ENCODE measurements at regions not wholly inside any gene's neighbourhood (a gene's known extent, or its start where the extent isn't known, plus 50 kb on each side); places are given as distances from the start of the nearest gene placed in this dataset.
A peak's percentile ranks its signal among the peaks of the same experiment; 100 is the strongest.
"Not testable (repeated sequence)": the region's sequence is repeated elsewhere in the genome, so short reads cannot be mapped to it uniquely, and the experiment has no call there.

DNA sequence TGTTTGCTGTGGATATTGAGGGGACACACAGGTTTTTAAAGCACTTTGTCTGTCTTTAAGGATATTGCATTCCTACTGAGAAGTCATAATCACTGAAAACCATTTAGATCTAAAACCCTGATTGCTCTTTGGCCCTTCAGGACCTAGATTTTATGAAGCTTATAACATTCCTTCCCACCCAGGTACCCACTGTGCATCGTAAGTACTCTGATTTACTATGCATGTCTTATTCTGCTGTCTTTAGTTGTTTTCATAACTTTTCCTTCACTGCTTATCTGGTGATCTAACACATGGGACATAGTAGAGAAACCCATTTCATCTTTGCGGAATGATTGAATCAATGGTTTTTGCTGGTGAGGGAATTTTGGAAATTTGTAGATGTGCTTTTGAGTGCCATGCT is 247.0 kb upstream of the RARB start:
- no peak for DNase-seq (ENCODE audit: low read depth)

DNA sequence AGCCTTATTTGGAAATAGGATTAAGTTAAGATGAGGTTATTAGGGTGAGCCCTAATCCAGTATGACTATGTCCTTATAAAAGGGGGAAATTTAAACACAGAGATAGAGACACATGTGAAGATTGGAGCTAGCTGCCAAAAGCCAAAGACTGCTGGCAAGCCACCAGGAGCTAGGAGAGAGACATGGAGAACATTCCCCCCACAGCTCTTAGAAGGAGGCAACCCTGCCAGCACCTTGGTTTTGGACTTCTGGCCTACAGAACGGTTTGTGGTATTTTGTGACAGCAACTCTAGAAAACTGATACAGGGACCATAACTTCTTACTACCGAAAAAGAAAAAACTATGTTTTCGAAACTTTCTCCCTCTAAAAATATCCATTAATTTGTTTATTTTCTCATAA is 245.3 kb upstream of the RARB start:
- peak; percentile 4 for DNase-seq (ENCODE audit: low read depth)

DNA sequence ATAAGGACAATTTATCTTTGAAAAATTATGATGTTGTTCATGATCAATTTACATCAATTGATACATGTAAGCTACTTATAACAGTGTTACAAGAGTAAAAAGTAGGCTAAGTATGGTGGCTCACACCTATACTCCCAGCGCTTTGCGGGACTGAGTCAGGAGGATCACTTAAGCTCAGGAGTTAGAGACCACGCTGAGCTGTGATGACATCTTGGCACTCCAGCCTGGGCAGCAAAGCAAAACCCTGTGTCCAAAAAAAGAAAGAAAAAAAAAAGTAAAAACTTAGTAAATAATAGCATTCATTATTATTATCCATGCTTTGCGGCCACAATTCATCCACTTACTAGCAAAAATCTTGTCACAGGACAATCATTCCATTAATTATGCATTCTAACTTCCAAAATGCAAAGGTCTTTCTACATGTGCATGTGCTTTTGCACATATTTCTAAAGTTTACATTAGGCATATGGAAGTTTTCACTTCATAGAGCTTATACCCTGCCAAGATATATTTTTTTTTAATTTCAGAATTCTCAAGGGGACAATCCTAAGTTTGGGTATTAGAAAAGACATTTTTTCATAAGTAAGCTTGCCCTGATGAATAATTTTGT is 243.3 kb upstream of the RARB start:
- no peak for DNase-seq (ENCODE audit: low read depth)

DNA sequence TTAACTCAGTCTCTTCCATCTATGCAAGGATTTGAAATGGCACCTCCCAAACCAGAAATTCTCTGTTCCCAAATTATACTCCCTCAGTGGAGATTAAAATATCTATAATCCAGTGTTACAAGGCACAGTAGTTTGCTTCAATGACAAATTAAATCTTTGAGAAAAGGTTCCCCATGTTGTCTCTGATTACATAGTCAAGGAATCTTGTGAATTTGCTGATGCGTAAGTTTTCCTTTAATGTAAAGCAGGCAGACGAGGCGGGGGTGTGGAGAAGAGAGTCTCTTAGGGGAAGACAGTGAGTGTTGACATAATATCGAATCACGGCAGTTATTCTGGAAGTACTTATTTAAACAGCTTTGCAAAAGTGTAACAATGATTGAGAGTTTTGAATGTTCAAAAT is 236.4 kb upstream of the RARB start:
- DNase-seq (ENCODE audit: low read depth) = no peak

DNA sequence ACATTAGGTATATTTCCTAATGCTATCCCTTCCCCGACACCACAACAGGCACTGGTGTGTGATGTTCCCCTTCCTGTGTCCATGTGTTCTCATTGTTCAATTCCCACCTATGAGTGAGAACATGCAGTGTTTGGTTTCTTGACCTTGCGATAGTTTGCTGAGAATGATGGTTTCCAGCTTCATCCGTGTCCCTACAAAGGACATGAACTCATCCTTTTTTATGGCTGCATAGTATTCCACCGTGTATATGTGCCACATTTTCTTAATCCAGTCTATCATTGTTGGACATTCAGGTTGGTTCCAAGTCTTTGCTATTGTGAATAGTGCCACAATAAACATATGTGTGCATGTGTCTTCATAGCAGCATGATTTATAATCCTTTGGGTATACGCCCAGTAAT is 228.5 kb upstream of the RARB start:
- DNase-seq (ENCODE audit: low read depth) = not testable (repeated sequence)

DNA sequence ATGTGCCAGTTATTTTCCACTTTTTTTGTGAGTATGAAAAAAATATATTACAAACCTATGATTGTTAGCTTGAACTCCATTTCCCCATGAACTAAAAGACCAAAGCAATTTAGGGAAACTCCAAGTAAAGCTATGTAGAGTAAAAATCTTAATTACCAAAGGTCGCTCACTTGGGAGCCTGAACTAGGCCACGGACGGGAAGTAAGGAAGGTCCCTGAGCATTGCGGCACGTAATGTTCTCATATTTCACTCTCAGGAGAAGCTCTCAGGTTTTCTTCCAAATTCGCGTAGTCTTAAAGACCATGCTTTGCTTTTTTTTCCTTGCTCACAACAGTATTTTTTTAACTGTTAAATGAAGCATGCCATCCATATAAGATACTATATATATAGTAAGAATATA is 215.3 kb upstream of the RARB start:
- DNase-seq (ENCODE audit: low read depth) = no peak

DNA sequence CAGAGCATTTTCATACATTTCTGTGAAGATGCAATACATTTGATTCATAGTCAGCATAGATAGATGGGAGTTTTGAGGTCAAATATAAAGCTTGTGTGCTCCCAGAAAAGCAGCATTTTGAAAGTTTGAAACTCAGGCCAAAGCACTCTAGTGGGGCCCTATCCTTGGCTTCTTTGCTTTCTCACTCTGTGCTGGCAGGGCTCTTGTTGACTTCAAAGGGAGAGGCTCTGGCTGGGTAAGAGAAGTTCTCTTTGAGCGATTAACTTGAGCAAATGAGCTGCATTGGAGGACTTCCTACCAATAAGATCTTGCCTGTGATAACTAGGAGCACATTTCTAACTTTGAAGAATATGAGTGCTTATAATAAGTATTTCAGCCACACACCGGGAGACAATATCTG is 214.0 kb upstream of the RARB start:
- no peak for DNase-seq (ENCODE audit: low read depth)

DNA sequence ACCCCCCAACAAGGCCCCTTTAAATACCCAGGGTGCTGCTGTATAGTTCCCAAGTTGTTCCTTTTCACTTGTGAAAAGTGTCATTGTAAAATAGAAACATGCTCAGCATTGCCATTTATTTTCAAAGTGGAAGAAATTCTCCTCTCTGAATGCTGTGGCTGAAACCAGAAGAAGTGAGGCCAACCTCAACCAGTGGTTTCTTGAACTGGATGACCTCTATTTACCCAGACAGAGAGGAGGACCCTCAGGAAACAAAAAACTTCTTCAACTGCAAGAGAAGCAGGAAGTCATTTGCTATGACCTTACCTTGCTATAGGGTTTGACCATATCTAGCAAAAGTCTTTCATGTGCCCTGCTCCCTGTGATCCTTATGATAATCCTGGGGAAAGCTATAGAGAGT is 209.7 kb upstream of the RARB start:
- no peak for DNase-seq (ENCODE audit: low read depth)

DNA sequence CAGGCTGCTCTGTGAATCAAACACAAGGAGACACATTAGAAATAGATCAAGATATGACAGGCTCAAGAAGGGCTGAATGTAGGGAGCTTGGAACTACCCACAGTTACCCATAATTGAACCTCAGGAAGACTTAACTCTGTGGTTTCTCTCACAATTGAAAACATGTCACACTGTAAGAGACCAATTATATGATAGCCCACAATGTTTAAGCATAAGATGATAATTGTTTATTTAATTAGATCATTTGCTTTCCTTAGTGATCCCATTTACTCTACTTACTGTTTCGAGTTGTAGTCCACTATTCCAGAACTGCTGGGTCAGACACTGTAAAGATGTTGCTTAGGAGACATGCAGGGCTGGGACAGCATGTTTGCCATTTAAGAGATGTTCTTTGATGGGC is 201.3 kb upstream of the RARB start:
- no peak for DNase-seq (ENCODE audit: low read depth)

DNA sequence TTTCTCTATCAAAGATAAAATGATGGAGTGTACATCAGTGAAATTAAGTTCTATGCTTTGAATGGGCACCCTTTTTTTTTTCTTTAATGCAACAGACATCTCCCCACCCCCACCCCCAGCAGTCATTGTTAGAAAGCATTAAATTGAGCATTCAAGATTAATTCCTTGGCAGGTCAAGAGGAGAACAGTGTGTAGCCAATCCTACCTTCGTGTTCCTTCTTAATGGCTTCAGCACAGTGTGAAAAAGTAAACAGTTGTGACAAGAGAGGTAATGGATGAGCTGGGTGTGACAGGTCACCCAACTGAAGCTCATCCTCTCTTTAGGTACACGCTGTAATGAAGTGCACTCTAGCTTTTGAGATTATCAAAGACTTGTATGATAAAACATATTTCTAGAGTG is 198.5 kb upstream of the RARB start:
- DNase-seq (ENCODE audit: low read depth) = no peak

DNA sequence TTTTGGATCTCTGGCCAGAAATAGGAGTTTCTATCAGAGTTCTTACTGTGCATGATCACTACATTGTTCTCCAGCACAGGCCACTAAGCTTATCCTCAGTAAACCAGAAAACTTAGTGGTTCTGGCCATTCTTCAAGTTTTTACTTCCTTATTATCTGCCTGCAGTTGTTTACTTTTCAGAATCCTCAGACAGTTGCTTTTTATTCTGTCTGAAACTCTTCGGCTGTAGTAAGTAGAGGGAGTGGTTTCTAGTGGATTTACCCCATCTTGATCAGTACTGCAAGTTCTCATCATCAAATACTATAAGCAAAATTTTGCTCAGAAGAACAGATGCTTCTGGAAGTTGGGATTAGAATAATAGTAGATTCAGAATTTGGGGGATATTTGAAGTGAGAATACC is 193.0 kb upstream of the RARB start:
- no peak for DNase-seq (ENCODE audit: low read depth)

DNA sequence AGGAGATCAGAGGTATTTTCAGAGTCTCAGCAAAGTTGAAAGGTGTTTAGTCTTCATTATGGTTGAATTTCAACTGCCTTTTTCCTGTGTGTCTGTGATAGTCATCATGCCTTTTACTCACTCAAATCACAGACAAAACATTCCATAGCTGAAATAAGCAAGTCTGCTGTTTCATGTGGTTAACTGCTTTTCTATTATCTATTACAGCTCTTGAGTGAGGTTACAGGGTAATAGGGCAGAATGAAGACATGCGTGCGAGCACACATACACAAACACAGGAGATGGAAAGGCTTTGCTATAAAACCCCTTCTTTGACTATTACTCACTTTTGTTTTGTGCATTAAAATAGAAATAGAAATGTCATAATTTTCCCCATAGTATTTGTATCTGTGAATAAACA is 192.6 kb upstream of the RARB start:
- DNase-seq (ENCODE audit: low read depth) = no peak

DNA sequence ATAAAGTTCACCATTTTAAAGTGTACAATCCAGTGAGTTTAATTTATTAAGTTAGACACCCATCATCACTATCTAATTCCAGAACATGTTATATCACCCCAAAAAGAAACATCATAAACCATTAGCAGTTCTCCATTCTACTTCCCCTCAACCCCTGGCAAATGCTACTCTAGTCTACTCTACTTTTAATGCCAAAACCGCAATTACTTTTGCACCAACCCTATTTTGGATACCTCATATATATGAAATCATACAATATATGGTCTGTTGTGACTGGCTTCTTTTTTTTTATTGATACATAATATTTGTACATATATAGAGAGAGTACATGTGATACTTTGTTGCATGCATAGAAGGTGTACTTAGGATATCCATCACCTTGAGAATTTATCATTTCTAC is 190.5 kb upstream of the RARB start:
- no peak for DNase-seq (ENCODE audit: low read depth)

DNA sequence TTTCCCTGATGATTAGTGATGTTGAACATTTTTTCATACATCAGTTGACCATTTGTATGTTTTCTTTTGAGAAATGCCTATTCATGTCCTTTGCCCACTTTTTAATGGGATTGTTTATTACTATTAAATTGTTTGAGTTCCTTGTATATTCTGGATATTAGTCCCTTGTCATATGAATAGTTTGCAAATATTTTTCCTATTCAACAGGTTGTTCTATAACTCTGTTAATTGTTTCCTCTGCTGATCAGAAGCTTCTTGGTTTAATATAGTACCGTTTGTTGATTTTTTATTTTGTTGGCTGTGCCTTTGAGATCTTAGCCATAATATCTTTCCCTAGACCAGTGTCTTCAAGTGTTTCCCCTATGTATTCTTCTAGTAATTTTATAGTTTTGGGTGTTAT is 189.0 kb upstream of the RARB start:
- DNase-seq (ENCODE audit: low read depth) = no peak

DNA sequence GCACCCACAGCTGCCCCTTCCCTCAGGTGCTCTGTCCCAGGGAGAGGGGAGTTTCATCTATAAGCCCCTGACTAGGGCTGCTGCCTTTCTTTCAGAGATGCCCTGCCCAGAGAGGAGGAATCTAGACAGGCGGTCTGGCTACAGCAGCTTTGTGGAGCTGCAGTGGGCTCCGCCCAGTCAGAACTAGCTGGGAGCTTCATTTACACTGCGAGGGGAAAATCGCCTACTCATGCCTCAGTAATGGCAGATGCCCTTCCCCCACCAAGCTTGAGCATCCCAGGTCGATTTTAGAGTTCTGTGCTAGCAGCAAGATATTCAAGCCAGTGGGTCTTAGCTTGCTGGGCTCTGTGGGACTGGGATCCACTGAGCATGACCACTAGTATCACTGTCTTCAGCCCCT is 181.2 kb upstream of the RARB start:
- no peak for DNase-seq (ENCODE audit: low read depth)

DNA sequence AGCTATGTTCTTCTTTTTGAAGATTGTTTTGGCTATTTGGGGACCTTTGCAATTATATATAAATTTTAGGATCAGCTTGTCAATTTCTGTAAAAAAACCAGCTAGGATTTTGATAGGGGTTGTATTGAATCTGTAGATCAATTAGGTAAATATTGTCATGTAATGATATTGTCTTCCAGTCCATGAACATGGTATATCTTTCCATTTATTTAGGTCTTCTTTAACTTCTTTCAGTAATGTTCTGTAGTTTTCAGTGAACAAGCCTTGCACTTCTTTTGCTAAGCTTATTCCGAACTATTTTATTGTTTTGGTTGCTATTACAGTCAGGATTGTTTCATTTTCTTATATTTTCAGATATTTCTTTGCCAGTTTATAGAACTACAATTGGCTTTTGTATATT is 175.8 kb upstream of the RARB start:
- DNase-seq (ENCODE audit: low read depth) = no peak

DNA sequence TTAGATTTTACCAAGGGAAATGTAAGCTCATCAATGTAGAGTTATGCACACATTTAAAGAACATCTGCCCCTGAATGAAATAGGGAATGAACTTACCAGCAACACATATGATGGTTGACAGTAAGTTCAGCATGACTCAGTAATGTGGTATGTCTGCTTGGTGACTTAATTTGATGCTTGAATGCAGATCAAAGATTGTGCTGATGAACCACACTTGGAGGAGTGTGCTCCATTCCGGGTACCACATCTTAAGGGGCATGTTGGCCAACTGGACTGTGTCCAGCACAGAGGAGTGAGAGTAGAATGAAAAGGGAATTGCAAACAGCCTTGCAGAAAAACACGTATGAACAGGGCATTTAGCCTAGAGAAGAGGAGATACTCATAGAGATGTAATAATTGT is 171.0 kb upstream of the RARB start:
- DNase-seq (ENCODE audit: low read depth) = no peak

DNA sequence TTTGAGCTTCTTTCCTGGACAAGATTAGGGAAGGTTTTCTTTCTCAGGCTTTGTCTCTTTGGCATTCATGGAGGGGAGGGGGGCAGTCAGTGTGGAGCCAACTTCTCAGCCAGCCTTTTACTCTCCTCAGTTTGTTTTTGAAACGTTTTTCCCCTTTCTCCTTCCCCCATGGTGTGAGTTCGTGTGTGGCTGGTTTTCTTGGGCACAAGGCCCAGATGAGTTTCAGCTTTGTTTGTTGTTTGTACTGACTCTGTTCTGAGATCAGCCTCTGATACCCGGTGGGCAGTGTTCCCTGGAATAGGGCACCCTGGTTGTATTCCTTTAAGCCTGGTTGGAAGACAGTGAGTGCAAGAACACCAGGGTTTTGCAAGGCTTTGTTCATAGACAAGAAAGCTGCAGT is 168.2 kb upstream of the RARB start:
- DNase-seq (ENCODE audit: low read depth) = no peak

DNA sequence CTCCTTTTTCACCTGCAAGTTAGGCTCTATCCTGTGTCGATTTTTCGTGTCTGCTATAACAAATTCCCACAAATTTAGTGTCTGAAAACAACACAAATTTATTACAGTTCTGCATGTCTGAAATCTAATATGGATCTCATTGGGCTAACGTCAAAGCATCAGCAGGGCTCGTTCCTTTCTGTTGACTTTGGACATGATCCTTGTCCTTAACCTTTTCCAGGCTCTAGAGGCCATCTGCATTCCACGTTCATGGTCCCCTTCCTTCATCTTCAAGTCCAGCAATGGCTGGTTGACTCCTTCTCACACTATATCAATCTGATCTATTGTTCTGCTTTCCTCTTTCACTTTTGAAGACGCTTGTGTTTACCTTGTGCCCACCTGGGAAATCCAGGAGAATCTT is 165.7 kb upstream of the RARB start:
- no peak for DNase-seq (ENCODE audit: low read depth)

DNA sequence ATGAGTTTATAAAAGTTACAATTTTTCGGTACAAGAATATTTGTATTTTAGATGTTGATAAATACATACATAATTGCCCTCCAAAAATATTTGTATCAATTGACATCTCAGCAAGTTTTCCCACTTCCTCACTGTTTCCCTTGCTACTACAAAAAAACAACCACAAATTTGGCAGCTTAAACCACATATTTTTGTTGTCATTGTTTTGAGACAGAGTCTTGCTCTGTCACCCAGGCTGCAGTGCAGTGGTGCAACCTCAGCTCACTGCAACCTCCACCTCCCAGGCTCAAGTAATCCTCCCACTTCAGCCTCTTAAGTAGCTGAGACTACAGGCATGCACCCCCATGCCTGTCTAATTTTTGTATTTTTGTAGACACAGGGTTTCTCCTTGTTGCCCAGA is 162.8 kb upstream of the RARB start:
- no peak for DNase-seq (ENCODE audit: low read depth)

DNA sequence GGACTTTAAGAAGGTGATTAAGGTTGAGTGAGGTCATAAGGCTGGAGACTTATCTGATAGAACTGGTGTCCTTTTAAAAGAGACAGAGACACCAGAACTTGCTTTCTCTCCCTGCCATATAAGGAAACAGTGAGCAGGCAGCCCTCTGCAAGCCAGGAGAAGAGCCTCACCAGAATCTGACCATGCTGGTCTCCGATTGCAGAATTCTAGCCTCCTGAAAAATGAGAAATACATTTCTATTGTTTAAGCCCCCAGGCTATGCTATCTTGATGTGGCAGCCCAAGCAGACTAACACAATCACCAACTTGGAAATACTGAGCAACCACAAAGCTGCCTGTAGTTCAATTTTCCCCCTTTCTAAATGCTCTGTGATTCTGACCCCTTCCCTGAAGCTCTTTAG is 161.4 kb upstream of the RARB start:
- DNase-seq (ENCODE audit: low read depth) = no peak

DNA sequence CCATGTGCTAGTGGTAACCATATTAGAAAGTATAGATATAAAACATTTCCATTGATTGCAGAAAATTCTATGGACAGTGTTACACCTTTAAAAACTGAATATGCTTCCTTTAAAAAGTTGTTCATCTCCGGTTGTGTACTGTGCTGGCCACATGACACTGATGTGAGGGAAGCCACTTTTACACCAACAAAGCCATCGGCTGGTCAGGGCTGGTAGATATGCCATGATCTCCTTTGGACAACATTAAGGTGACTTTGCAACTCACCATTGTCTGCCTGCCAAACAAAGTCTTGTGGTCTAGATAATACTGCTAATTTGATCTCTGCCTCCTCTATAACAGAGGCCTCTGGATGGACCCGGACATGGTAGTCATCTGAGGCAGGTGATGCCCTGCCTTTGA is 156.0 kb upstream of the RARB start:
- DNase-seq (ENCODE audit: low read depth) = no peak

DNA sequence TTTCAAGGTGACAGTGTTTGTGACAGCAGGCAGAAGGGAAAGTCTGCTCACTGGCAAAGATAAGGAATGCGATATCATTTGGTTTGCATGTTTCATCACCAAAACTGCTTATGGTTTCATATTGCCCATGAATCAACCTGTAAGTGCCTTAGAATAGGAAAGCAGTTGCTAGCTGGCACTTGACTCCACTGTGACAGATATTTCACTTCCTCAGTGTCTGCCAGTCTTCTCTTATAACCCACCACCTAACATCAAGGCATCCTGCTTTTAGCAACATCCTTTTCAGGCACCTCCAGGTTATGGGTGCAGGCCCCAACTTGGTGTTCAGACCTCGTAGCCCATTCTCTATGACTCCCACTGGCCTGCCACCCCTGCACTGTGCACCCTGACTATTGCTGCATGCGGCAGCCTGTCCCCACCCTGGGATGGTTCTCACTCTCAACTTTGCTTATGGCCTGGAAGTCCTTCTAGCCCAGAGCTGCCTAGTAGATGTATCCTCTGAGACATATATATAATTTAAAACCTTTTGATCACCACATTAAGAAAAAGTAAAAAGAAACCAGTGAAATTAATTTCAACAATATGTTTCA is 154.4 kb upstream of the RARB start:
- no peak for DNase-seq (ENCODE audit: low read depth)

DNA sequence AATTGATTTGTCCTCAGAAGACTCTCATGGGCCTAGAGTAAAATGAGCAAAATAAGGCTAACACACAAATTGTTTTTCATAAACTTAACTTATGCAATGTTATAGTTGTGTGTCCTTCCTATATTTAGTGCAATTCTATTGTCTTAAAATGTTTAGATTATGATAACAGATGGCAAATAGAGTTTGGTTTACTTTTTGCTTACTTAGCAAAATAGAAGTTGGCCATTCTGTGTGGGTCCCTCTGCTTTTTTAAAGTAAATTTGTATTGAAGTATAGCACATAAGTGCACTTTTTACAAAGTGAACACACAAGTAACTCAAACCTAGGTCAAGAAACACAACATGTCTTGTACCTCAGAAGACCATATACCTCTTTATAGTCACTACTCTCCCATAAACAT is 150.6 kb upstream of the RARB start:
- no peak for DNase-seq (ENCODE audit: low read depth)

All from myocyte (in vitro differentiated cells).